ENCODE measurements at regions not wholly inside any gene's neighbourhood (a gene's known extent, or its start where the extent isn't known, plus 50 kb on each side); places are given as distances from the start of the nearest gene placed in this dataset.

GRCh38 chr10:131802156-131802915 is 98.5 kb upstream of the PPP2R2D start:
- no peak for DNase-seq (ENCODE audit: low read depth)
- FAIRE-seq = no peak
- no peaks in the 10 kb centered on the region for H3K36me3 ChIP-seq (ENCODE audit: control insufficient read depth, insufficient read depth, low read length)
- no peak for TF ChIP-seq CTCF (IDR thresholded peaks at IDR 0.05; ENCODE audit: insufficient read depth, low read length, severe bottlenecking)
- H3K4me3 ChIP-seq (ENCODE audit: low read depth, low read length) = no peak overlapping the region
- no peaks in the 10 kb centered on the region for H3K27me3 ChIP-seq (ENCODE audit: control insufficient read depth, insufficient read depth, low read length)

- Histone ChIP-seq H3K27me3 (ENCODE audit: control insufficient read depth, insufficient read depth, low read length) (no peaks in the 10 kb centered on the region), H3K4me3 (ENCODE audit: low read depth, low read length) (no peak overlapping the region), H3K36me3 (ENCODE audit: control insufficient read depth, insufficient read depth, low read length) (no peaks in the 10 kb centered on the region)
- TF ChIP-seq CTCF (IDR thresholded peaks at IDR 0.05; ENCODE audit: insufficient read depth, low read length, severe bottlenecking) = no peak
- DNase-seq (ENCODE audit: low read depth) (no peak), FAIRE-seq (no peak)
Measured at GRCh38 chr10:131802996-131803395, 97.8 kb upstream of the PPP2R2D start.

GRCh38 chr10:131803860-131804425 is 96.9 kb upstream of the PPP2R2D start:
- FAIRE-seq = no peak
- no peaks in the 10 kb centered on the region for H3K27me3 ChIP-seq (ENCODE audit: control insufficient read depth, insufficient read depth, low read length)
- no peak for TF ChIP-seq CTCF (IDR thresholded peaks at IDR 0.05; ENCODE audit: insufficient read depth, low read length, severe bottlenecking)
- H3K36me3 ChIP-seq (ENCODE audit: control insufficient read depth, insufficient read depth, low read length) = no peaks in the 10 kb centered on the region
- no peak for DNase-seq (ENCODE audit: low read depth)
- no peak overlapping the region for H3K4me3 ChIP-seq (ENCODE audit: low read depth, low read length)

- Histone ChIP-seq H3K36me3 (ENCODE audit: control insufficient read depth, insufficient read depth, low read length) (no peaks in the 10 kb centered on the region), H3K4me3 (ENCODE audit: low read depth, low read length) (no peak overlapping the region), H3K27me3 (ENCODE audit: control insufficient read depth, insufficient read depth, low read length) (no peaks in the 10 kb centered on the region)
- DNase-seq (ENCODE audit: low read depth) = no peak
- FAIRE-seq = no peak
- TF ChIP-seq CTCF (IDR thresholded peaks at IDR 0.05; ENCODE audit: insufficient read depth, low read length, severe bottlenecking) = no peak
Measured at GRCh38 chr10:131804551-131805295, 96.1 kb upstream of the PPP2R2D start.

- no peak overlapping the region for H3K4me3 ChIP-seq (ENCODE audit: low read depth, low read length)
- H3K36me3 ChIP-seq (ENCODE audit: control insufficient read depth, insufficient read depth, low read length) = no peaks in the 10 kb centered on the region
- TF ChIP-seq CTCF (IDR thresholded peaks at IDR 0.05; ENCODE audit: insufficient read depth, low read length, severe bottlenecking) = no peak
- no peak for FAIRE-seq
- H3K27me3 ChIP-seq (ENCODE audit: control insufficient read depth, insufficient read depth, low read length) = no peaks in the 10 kb centered on the region
- no peak for DNase-seq (ENCODE audit: low read depth)
Measured at GRCh38 chr10:131805696-131806095, 95.1 kb upstream of the PPP2R2D start.

All from bronchial epithelial cell (primary cell).